ENCODE measurements at regions not wholly inside any gene's neighbourhood (a gene's known extent, or its start where the extent isn't known, plus 50 kb on each side); places are given as distances from the start of the nearest gene placed in this dataset.

DNA sequence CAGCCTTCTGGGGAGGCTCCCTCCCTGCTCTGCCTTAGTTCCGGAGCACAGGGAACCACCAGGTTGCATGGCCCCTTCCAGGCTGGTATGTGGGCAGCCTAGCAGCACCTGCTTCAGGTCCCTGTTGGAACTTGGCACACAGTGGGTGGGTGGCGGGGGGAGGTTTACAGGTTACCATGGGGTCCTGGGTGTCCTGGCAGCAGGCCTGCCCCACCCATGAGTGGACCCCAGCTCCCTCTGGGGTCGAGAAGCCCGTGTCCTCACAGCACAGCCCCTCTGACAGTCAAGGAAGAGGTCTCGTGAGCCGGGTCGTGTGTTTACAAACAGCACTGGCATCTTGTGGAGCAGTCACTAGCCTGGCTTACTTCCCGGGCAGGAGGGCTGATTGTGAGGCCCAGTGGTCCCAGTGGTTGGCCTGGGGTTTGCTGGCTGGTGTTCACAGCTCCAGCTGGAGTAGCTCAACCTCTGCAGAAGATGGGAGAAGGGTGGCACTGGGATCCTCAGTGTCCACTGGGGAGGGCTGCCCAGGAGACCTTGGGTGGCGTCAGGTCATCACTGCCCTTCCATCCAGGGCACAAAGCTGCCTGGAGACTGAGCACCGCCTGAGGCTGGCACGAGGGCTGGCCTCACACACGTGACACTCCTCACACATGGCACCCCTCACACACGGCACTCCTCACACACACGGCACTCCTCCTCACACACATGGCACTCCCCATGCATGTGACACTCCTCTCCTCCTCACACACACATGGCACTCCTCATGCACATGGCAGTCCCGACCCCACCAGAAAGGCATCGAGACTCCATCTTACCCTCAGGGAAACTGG lies 100.9 kb downstream of the RIPK4 start:
- H2AFZ ChIP-seq (ENCODE audit: insufficient read depth, low read depth, low read length, poor library complexity, severe bottlenecking): no peak overlapping the region
- ChIA-PET POLR2A (no interaction called here), CTCF (no interaction called here)
- no peaks in the 10 kb centered on the region for H4K20me1 ChIP-seq (ENCODE audit: control insufficient read depth, insufficient read depth, low read length, poor library complexity, severe bottlenecking)
- H3K79me2 ChIP-seq (ENCODE audit: control insufficient read depth, insufficient read depth, low read length): no peaks in the 10 kb centered on the region
- H3K9ac ChIP-seq (ENCODE audit: low read length): no peak overlapping the region
- no peaks in the 10 kb centered on the region for H3K4me1 ChIP-seq (ENCODE audit: control insufficient read depth in 2 of 2, insufficient read depth in 2 of 2, low read length in 2 of 2)
- H3K36me3 ChIP-seq (replicated peaks in 1 of 2; ENCODE audit: control extremely low read depth in 1 of 2, control insufficient read depth in 1 of 2, extremely low read depth in 1 of 2, insufficient read depth in 2 of 2, low read length in 1 of 2): no peaks in the 10 kb centered on the region
- intact Hi-C loops (cut with micrococcal nuclease): no loop called here
- no peak overlapping the region for H3K4me2 ChIP-seq (replicated peaks; ENCODE audit: low read depth, low read length, poor library complexity, severe bottlenecking)
- DNase-seq (no peak), ATAC-seq (ENCODE audit: low read depth) (no peak)
- TF ChIP-seq CTCF (IDR thresholded peaks at IDR 0.05): no peak
- TF ChIP-seq EZH2 (IDR thresholded peaks at IDR 0.05; ENCODE audit: borderline replicate concordance, insufficient read depth, low read depth, low read length, poor library complexity, severe bottlenecking): no peak
- Mint-ChIP-seq H3K27me3 (peaks cover 6% of the 10 kb centered on the region), H3K4me3 (no peak overlapping the region), H3K4me1 (no peaks in the 10 kb centered on the region), H3K9me3 (ENCODE audit: insufficient read depth) (no peaks in the 10 kb centered on the region), H3K27ac (no peak overlapping the region)
- H3K9me3 ChIP-seq (ENCODE audit: control extremely low read depth in 1 of 3, control insufficient read depth in 2 of 3, insufficient read depth in 1 of 3, low read length in 2 of 3): no peaks in the 10 kb centered on the region
- H3K4me3 ChIP-seq (ENCODE audit: control extremely low read depth in 1 of 5, extremely low read depth in 1 of 5, insufficient read depth in 1 of 5, low read depth in 2 of 5, low read length in 4 of 5): no peak overlapping the region
- peaks cover 0 to 2% (median 0%) of the 10 kb centered on the region in 4 experiments for H3K27me3 ChIP-seq (replicated peaks in 1 of 4; ENCODE audit: control extremely low read depth in 1 of 4, control insufficient read depth in 3 of 4, insufficient read depth in 4 of 4, low read length in 3 of 4)
- 89% methylated on average over 16 of the region's 16 CpGs for WGBS (ENCODE audit: insufficient coverage)
- no peak overlapping the region for H3K27ac ChIP-seq (ENCODE audit: low read length in 2 of 2)

DNA sequence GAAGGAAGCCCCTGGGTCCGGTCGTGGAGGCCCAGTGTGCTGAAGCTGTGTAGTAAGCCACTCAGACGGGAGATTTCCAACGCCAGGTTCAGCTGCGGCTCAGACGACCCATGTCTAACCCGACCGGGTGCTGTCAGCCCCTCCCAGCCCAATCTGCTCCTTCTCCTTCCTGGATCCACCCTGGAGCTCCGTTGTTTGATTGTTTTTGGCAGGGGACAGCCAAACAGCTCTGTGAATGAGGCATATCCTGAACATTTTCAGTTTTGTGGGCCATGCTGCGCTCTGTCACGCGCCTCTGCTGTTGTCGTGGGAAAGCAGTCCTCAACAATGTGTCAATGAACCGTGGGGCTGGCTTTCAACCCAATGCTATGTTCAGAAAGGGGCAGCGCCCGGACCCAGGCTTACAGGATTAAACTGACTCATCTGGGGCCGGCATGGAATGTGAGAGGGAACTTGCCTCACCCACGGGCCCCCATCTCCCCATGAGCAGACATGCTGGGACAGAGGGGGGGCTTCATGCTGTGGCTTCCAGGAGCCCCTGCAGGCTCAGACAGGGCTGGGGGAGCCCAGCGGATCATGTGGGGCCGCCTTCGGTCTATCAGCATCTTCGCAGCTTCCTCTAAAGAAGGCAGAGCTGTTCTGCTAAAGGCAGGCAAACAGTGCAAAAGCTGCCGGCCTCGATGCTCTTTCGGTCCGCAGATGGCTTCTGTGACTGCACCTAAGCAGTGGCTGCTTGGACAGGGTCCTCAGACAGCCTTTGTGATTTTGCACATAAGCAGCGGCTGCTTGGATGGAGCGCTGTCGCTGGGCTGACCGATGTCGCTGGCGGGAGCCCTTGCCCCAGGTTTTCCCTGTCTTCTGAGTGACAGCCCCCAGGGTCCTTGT lies 101.7 kb downstream of the RIPK4 start:
- ChIA-PET POLR2A (no interaction called here), CTCF (no interaction called here)
- H3K9me3 ChIP-seq (ENCODE audit: control extremely low read depth in 1 of 3, control insufficient read depth in 2 of 3, insufficient read depth in 1 of 3, low read length in 2 of 3): no peaks in the 10 kb centered on the region
- H3K27me3 ChIP-seq (replicated peaks in 1 of 4; ENCODE audit: control extremely low read depth in 1 of 4, control insufficient read depth in 3 of 4, insufficient read depth in 4 of 4, low read length in 3 of 4): peaks cover 0 to 2% (median 0%) of the 10 kb centered on the region in 4 experiments
- WGBS (ENCODE audit: insufficient coverage): 90% methylated on average over 32 of the region's 32 CpGs
- no peak overlapping the region for H3K4me3 ChIP-seq (ENCODE audit: control extremely low read depth in 1 of 5, extremely low read depth in 1 of 5, insufficient read depth in 1 of 5, low read depth in 2 of 5, low read length in 4 of 5)
- H3K4me1 ChIP-seq (ENCODE audit: control insufficient read depth in 2 of 2, insufficient read depth in 2 of 2, low read length in 2 of 2): no peaks in the 10 kb centered on the region
- no peak for TF ChIP-seq EZH2 (IDR thresholded peaks at IDR 0.05; ENCODE audit: borderline replicate concordance, insufficient read depth, low read depth, low read length, poor library complexity, severe bottlenecking)
- TF ChIP-seq CTCF (IDR thresholded peaks at IDR 0.05): no peak
- ATAC-seq (ENCODE audit: low read depth) (no peak), DNase-seq (no peak)
- Mint-ChIP-seq H3K4me1 (no peaks in the 10 kb centered on the region), H3K4me3 (no peak overlapping the region), H3K27me3 (peaks cover 6% of the 10 kb centered on the region), H3K9me3 (ENCODE audit: insufficient read depth) (no peaks in the 10 kb centered on the region), H3K27ac (no peak overlapping the region)
- intact Hi-C loops (cut with micrococcal nuclease): no loop called here
- H3K79me2 ChIP-seq (ENCODE audit: control insufficient read depth, insufficient read depth, low read length): no peaks in the 10 kb centered on the region
- H3K27ac ChIP-seq (ENCODE audit: low read length in 2 of 2): no peak overlapping the region
- no peak overlapping the region for H3K4me2 ChIP-seq (replicated peaks; ENCODE audit: low read depth, low read length, poor library complexity, severe bottlenecking)
- no peaks in the 10 kb centered on the region for H3K36me3 ChIP-seq (replicated peaks in 1 of 2; ENCODE audit: control extremely low read depth in 1 of 2, control insufficient read depth in 1 of 2, extremely low read depth in 1 of 2, insufficient read depth in 2 of 2, low read length in 1 of 2)
- H3K9ac ChIP-seq (ENCODE audit: low read length): no peak overlapping the region
- H2AFZ ChIP-seq (ENCODE audit: insufficient read depth, low read depth, low read length, poor library complexity, severe bottlenecking): no peak overlapping the region
- H4K20me1 ChIP-seq (ENCODE audit: control insufficient read depth, insufficient read depth, low read length, poor library complexity, severe bottlenecking): no peaks in the 10 kb centered on the region
